Stromal cell of bone marrow (primary cell): ENCODE measurements at regions not wholly inside any gene's neighbourhood (a gene's known extent, or its start where the extent isn't known, plus 50 kb on each side); places are given as distances from the start of the nearest gene placed in this dataset.

Experiments used
- DNase-seq: peaks from one replicate; pipeline ENCODE4 v3.0.0-alpha.2; 2012; ENCODE audit warnings: low read depth

DNA sequence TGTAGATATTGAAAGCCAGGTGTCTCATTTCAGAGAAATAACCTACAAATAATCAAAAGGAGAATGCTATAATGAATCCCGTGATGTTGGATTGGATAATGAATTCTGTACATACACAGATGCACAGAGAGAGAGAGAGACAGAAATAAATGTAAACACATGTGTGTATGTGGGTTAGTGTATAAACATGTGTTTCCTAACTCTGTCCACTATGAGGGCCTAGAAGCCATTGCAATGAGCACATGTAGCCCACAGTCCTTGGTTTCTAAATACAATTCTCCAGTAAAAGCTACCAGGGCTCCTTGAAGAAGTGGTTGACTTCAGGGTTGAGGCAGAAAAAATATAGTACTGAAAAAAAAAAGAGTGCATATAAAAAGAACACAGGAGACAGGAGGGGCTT lies 109.5 kb downstream of the INHBB start:
- no peak for DNase-seq

DNA sequence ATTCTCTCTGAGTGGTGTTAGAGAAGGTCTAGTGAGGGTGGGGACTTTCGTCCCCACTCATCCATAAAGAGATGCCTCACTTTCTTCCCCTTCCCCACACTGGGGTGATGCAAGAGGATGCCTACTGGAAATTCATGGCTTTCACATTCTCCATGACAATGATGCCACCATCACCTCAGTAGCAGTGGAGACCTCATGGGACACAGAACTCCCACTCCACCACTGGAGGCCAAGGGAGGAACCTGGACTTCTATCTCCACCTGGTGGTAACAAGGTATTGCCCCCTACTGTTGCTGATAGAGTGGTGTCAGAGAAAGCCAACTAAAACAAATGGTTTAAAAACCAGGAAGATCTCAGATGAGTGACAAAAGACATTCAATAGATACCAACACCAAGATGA lies 110.9 kb downstream of the INHBB start:
- no peak for DNase-seq

DNA sequence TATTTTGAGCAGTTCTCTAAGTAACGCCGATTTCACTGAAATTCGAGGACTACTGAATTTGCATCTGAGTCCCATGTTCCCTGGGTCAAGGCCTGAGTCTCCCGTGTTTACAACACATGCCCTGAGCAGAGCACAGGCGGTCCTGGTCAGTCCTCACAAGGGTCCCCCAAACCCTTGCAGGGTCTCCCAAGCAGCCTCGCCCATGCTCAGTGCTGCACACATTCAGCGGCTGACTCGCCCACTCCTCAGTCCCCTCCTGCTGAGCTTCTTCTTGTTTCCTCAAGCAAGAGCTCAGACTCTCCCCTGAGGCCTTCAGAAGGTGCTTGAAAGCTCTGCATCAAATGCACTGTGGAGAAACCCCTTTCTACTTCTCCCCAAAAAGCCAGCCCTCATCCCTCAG lies 114.6 kb downstream of the INHBB start:
- no peak for DNase-seq

DNA sequence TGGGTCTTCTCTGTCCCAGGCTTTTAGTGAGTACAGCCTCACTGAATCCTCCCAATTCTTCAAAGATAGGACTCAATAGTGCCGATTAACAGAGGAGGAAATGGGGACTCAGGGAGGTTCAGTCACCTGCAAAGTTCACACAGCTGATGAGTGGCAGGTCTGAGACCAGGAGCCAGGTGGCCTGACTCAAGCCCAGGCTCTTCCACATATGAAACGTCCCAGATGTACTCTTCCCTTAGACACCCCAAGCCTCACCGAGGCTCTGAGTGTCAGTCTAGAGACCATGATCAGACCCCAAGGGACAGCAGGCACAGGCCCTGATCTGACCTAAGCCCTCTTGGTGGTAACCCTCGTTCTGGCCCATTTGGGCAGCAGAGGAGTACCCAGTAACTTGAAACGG lies 115.2 kb downstream of the INHBB start:
- DNase-seq, result no peak

DNA sequence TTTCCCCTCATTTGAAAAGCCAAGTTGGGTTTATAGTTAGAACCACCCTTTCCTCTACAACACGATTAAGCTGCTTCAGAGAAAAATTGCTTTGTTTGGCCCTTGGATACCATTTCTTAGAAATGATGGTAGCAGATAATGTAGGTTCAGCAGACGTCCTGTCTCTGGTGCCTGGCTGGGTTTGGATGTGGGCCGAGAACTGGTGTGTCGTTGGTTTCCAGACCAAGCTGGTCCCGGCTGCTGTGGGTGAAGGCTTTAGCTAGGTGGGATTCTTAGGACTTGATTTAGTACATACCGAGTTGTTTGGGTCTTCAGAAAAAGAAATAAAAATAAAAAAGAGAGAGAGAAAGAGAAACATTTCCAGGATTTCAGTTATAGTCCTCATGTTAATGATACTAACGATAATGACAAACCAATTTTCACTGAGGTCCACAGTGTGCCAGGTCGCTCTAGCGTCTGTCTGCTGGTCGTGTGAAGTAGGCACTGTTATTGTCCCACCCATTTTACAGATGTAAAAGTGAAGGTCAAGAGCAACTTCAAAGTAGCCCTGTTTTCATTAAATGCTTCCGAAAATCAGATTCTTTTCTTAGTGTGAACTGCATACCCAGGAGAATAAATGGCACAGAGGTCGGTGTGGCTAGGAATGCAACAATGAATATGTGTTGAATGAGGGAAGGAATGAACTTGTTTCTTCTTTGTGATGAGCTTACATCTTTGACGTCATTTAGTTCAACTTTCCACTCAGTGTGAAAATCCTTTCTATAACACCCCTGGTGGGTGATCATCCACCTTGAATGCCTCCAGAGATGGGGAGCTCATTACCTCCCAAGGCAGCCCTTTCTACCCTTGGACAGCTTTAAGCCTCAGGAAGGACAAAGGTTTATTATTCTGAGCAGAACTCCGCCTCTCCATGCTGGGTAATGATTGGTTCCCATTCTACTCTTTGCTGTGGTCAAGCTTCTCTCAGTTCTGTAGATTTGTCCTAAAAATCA lies 115.9 kb downstream of the INHBB start:
- DNase-seq, result no peak

DNA sequence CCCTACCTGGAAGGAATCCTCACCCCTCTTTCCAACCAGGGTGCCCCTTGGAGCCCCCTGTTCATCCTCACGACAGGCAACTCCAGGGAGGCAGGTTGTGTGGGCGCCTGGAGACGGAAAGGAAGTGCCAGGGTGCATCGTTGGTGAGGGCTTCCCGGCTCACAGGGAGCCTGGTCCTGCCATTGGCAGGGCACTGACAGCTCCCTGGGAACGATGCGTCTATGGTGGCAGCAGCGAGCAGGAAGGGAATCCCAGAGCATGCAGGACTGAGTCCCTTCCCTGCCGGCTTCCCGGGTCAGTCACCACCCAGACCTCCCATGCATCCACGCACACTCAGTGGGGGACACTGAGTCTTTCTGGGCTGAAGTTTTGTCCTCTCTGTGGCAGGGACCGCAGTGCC lies 117.6 kb downstream of the INHBB start:
- DNase-seq, result no peak

DNA sequence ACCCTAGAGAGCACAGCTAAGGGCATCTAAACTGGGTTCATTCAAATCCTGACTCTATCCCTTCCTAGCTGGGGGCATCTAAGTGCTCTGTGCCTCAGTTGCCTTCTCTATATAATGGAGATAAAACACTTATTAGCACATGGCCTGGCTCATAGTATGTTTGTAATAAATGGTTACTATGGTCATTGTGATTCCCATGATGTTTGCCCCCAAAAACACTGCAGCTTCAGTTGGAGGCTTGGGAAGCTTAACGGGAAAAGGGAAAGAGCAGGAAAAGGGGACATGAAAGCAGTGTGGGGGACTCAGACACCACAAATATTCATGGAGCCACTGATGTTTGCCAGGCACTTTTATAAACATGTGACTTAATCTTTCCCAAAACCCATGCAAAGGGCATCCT lies 118.1 kb downstream of the INHBB start:
- DNase-seq, result no peak

DNA sequence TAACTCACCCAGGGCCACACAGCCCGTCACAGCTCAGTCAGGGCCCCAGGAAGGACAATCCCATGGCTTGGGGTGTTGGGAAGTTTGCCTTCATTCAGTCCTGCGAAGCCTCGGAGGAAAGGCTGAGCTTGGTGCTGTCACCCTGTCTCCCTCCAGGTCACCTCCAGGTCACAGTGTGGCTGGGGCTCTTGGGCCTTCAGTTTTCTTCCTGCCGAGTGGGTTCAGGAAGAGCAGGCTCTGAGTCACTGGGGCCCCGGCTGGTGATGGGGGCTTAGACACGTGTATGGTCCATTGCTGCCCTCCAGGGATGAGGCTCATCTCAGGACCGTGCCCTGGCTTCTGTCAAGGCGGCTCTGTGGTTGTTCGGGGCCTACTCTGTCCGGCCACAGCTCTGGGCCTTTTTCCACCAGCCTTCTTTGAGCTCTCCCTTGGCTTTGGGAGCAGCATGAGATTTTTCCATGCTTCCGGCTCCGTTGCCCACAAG lies 118.6 kb downstream of the INHBB start:
- no peak for DNase-seq

DNA sequence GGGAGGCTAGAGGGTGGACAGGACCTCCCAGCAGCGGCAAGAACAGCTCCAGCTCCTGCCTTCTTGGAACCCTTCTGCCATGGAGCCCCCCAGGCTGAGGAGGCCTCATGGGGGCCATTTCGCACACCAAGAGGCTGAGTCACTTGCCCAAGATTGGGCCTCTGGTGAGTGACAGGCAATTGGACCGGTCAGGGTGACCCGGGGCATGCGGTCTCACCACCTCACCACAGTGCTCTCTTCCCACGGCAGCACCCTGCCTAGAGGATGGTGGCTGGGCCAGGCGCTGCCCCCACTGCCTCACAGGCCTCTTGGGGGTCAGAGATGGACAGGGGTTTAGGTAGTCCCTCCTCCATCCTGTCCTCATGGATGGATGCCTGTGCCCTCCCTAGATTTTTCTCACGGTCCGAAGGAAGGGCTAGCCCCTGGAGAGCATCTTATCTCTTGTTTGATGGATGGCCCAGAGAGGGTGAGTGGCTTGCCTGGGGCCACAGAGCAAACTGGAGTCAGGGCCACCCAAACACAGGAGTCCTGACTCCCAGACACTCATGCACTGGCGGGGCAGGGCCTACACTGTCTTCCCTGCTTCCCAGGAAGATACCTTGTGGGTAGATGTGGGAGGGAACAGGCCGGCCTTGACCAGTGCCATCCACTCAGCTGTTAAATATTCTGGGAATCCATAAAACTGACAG lies 119.2 kb downstream of the INHBB start:
- no peak for DNase-seq

DNA sequence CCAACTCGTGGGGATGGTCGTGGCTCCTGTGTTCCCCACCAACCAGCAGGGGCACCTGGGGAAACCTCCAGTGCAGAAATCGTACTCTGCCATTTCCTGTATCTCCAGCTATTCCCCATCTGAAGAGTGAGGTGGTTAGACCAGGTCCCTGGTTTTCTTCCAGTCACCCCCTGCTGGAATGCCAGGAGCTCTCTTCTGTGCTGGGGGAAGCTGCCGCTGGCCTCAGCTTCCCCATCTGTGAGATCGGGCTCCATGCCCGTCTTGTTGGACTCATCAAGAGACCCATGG lies 119.7 kb downstream of the INHBB start:
- DNase-seq, result no peak

DNA sequence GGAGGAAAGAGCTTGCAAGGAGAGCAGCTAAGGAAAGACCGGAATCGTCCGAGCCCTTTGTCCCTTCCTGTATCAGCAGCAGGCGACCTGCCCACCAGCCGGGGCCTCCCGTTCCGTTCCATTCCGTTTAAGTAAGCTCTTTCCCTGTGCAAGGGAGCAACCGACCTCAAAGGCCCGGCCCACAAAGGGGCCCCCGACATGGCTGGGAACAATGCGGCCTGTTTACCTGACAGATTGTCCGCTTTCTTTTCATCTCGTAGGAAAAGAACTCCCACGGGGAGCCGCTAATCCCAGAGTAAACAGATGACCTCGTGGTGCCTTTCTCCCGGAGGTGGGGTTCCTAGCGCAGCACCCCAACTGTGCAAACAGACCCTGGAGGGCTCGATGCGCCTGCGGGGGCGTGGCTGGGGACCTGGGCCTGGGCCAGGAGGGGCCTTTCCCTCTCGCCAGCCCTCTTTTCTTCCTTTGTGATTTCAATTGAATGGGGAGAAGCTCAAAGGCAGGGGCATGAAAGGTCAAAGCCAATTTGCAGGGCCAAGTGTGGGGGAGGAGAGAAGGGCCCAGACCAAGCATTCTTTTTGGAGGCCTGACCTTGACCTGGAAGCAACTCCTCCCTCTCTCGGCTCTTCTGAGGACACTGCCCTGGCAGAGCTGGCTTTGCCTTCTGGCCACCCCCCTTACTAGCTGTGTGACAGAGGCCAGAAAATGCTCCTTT lies 120.2 kb downstream of the INHBB start:
- no peak for DNase-seq

DNA sequence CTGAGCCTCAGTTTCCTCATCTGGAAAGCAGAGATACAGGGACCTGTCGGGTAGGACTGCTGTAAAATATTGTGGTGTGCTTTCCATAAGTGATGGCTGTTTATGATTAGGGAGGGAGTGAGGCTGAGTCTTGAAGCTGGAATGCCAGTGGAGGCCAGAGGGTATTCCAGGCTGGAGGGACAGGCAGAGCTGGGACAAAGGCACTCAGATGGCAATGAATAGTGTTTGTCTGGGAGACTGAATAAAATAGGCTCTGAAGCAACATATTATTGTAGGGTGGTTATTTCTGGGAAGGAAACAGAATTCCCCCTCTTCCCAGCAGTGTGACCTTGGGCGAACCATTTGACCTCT lies 120.7 kb downstream of the INHBB start:
- no peak for DNase-seq

DNA sequence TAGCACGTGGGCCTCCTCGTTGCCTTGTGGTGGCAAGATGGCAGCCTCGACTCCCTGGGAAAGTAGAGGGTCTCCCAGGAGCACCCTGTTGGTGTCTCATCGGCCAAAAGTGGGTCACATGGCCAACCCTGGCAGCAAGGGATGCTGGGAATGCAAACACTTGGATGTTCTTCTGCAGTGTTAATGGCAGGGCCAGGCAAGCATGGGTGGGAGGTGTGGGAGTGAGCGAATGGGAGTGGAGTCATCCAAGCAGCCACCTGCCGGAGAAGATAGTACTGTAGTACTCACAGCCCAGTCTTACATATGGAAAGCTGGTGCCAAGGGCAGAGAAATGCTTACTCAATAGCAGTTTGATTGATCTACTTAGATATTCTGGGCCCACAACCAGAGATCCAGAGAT lies 122.2 kb downstream of the INHBB start:
- no peak for DNase-seq

DNA sequence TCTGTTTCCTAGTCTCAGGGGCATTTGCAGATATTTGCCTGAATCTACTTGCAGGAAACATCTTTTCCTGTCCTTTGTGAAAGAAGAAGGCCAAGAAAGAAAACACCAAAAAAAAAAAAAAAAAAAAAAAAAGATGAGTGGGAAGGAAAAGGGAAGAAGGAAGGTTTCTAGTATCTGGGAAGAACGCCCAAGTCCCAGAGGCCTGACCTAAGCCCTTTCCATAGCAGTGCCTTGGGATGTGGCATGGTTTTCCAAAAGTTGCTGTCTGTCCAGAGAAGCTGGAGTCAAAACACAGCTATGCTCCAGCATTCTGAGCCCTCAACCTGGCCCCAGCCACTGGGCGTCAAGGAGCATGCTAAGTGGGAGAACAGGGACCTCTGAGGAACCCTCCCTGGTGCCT lies 123.5 kb downstream of the INHBB start:
- DNase-seq, result peak; percentile 40

DNA sequence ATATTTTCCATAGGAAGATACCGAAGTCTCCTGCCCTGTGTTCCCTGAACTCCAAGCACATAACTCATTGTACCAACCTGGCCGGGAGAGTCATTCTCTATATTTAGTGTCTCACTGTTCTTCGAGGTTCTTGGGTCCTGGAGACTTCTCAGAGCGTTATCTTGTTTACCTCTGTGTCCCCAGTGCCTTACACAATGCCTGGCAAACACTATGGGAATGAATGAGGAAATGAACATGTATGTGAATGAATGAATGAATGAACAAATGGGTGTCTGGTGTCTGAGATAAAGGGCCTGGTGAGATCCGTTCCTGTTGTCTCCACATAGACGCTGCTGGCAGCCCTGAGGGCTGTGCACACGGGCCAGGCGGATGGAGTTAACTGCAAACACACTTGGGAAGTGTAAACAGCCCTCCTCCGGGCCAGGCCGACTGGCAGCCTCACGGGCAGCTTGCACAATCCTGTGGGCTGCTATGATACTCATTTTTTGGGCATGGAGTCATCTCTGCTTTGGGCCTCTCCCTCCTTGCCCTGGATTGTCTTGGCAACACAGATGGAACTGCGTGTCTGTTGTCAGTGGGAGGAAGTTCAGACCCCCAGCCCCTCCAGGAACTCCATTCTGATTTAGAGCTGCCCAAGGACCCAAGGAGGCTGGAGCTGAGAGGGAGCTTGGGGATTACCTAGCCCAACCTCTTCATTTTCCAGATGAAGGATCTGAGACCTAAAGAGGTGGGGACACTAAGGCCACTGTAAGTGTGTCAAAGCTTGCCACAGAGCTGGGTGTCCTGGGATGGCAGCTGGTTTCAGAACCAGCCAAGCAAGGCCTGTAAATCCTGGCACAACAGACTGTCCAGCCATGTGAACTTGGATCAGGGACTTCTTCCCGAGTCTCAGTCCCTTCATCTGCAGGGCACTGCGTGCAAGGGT lies 124.4 kb downstream of the INHBB start:
- peak; percentile 93 for DNase-seq

DNA sequence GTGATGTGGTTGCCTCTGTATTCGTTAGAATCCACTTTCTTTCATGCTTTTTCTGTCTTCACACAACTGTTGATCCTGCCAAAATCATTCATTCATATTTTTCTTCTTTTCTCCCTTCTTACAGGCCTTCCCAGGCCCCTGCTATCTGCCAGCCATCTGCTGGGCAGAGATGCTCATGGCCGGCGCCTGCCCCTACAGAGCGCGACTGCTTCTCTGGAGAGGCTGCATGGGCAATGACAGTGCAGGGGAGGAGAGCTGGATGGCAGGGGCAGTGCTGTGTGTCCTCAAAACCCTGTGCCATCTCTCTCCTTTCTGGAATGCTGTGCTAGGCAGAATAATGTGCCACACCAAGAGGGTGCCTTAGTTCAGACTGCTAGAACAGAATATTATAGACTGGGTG lies 125.2 kb downstream of the INHBB start:
- DNase-seq, result no peak

DNA sequence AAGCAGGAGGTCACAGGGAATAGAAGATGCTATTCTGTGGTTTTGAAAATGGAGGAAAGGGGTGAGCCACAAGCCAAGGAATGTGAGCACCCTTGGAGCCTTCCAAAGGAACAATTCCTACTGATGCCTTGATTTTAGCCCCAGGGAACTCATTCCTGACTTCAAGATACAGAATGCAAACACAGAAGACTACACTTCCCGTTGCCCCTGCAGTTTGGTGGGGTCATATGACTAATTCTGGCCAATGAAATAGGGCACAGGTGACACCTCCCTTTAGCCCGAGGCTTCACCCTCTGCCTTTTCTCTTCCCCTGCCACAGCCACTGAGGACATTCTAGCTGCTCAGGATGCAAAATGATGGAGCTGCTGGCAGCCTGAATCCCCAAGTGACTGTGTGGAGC lies 126.1 kb downstream of the INHBB start:
- no peak for DNase-seq

DNA sequence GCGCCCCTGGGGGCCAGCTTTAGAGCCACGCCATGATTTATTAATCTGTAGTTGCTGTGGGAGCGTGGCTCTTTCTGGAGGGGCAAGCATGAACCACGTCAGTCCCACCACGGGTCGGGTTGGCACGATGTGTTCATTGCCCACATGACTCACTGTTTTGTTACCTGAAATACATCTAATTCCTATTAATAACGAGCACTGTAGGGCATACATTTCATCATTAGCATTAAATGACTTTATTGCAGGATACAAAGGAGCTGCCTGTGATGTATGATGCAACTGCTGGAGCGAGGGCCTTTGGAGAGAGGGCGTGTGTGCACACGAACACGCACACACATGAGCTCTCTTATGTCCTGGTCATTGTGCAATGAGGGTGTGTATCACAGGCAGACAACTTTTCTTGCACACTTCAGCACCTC lies 127.0 kb downstream of the INHBB start:
- no peak for DNase-seq

DNA sequence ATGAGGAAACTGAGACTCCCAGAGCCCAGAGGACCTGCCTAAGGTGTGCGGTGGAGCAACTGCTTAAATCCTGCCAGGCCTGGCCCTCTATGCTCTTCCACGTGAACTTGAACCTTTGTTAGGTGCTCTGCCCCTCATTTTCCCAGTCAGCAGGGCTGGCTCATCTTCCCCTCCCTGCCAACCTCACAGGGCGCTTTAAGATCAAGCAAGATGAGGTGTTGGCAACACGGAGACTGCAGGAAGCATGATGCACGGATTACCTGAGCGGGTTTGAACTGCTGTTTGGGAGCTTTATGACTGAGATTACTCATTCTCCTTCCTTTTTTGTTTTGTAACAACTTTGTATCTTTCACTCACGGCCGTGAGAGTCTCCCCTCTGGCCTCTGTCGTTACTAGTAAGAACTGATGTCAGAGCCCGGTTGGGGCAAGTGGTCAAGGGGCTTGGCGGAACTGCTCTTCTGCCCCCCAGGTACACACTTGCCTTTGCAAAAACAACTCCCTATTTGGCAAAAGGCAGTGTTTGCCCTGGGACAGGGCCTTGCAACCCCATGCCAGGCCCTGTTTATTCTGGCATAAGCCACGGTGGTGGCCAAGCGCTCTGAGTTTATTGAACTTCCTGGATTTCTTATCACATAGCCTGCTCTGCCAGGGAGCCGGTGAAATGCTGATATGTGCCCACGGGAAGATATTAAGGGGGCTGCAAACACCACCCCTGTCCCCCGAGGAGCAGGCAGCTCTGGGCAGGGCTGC lies 127.8 kb downstream of the INHBB start:
- no peak for DNase-seq

DNA sequence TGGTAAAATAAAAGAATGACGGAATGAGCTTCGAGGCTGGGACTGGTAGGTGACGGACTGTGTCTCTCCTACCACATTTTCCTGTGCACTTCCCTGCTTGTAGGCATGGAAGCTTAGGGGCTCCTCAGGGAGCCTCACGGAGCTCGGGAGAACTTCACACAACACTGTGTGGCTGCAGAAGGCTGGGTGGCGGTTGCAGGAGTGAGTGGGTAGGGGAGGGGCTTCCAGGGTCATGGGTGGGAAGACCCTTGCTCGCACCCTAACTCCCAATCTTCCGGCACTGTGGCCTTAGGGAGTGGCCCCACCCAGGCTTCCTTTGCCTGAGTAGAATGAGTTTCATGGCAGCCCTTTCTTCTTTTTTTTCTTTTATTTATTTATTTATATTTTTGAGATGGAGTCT lies 128.6 kb downstream of the INHBB start:
- no peak for DNase-seq

DNA sequence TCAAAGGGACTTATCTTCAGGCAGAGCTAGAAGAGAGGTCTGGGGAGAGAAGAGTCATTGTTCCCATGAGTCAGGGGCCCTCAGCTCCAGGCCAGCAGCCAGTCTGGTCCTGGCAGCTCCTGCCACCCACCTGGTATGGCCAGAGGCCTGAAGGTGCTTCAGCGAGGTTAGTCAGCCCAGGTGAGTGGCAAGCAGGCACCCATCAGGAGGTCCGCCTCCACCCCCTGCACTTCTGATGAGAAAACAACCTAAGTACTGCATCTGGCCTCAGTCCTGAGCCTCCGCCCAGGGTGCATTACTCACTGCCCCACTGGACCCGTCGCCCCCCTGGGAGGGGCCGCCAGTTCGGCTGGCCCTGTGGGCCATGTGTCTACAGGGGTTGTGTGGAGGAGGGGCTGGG lies 130.2 kb downstream of the INHBB start:
- no peak for DNase-seq
